Keratinocyte (primary cell): ENCODE measurements at regions not wholly inside any gene's neighbourhood (a gene's known extent, or its start where the extent isn't known, plus 50 kb on each side); places are given as distances from the start of the nearest gene placed in this dataset.

Experiments
- EZH2 ChIP-seq: IDR thresholded peaks from one replicate; pipeline ENCODE4 v1.6.1; 2012; ENCODE audit warnings: inconsistent platforms, mild to moderate bottlenecking, low read length, moderate library complexity
- TF ChIP-seq, protein P1 (sequence below), 3 experiments: IDR thresholded peaks in 1 of 3; conservative IDR thresholded peaks in 1 of 3; optimal IDR thresholded peaks in 1 of 3; 2 replicates in 2 of 3; 3 replicates in 1 of 3; pipeline versions ENCODE3 to v1.5.1; 2011; ENCODE audit warnings: low read length in 3 of 3, mild to moderate bottlenecking in 3 of 3, moderate library complexity in 2 of 3, control low read depth in 1 of 3, inconsistent platforms in 1 of 3; ENCODE audit not compliant: insufficient read depth in 2 of 3; ENCODE audit errors: extremely low read depth in 1 of 3

DNA sequence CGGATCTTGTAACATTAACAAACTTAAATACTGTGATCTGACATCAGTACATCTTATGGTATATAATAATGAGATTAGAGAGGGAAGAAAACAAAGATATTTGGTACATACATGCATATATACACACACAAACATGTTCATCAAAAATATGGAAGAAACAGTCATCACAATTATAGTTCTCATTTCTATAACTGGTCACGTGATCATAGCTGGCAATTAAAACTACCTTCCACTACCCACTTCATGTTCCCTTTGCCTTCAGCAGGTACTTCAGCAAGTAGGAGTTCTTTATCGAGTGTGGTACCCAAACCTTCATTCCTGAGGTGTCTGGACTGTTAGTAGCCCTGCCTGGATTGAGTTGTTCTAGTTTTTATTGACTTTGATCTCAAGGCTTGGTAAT lies 70.9 kb upstream of the ALDH1A3 start:
- TF ChIP-seq EZH2: no peak
- TF ChIP-seq, protein P1, sequence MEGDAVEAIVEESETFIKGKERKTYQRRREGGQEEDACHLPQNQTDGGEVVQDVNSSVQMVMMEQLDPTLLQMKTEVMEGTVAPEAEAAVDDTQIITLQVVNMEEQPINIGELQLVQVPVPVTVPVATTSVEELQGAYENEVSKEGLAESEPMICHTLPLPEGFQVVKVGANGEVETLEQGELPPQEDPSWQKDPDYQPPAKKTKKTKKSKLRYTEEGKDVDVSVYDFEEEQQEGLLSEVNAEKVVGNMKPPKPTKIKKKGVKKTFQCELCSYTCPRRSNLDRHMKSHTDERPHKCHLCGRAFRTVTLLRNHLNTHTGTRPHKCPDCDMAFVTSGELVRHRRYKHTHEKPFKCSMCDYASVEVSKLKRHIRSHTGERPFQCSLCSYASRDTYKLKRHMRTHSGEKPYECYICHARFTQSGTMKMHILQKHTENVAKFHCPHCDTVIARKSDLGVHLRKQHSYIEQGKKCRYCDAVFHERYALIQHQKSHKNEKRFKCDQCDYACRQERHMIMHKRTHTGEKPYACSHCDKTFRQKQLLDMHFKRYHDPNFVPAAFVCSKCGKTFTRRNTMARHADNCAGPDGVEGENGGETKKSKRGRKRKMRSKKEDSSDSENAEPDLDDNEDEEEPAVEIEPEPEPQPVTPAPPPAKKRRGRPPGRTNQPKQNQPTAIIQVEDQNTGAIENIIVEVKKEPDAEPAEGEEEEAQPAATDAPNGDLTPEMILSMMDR (optimal IDR thresholded peaks at IDR 0.05 in 1 of 3, IDR thresholded peaks at IDR 0.05 in 1 of 3, conservative IDR thresholded peaks at IDR 0.05 in 1 of 3; ENCODE audit: extremely low read depth in 1 of 3, insufficient read depth in 2 of 3, low read length in 3 of 3): no peak
